CD14-positive monocyte (primary cell): ENCODE measurements at regions not wholly inside any gene's neighbourhood (a gene's known extent, or its start where the extent isn't known, plus 50 kb on each side); places are given as distances from the start of the nearest gene placed in this dataset.
"Not testable (repeated sequence)": the region's sequence is repeated elsewhere in the genome, so short reads cannot be mapped to it uniquely, and the experiment has no call there.

Source experiments
- DNase-seq, 3 donors: peaks; one replicate each; pipeline ENCODE4 v3.0.0-alpha.2; 2011 to 2022
- H2AFZ ChIP-seq: 2 replicates; pipeline ENCODE4 v1.6.0; 2012; ENCODE audit warnings: mild to moderate bottlenecking, low read depth, low read length, inconsistent platforms; ENCODE audit not compliant: insufficient read depth, poor library complexity, severe bottlenecking
- H3K27ac ChIP-seq, 2 donors: 1 replicate in 1 of 2; 2 replicates in 1 of 2; pipeline ENCODE4 v1.5.1; 2012 to 2013; ENCODE audit warnings: low read length in 2 of 2, control low read depth in 1 of 2, inconsistent platforms in 1 of 2, low read depth in 1 of 2, mild to moderate bottlenecking in 1 of 2
- H3K27me3 ChIP-seq, 2 donors: one replicate each; pipeline versions ENCODE4 v1.6.0 to v1.6.1; 2011 to 2013; ENCODE audit warnings: low read length in 2 of 2; ENCODE audit not compliant: control insufficient read depth in 2 of 2, insufficient read depth in 2 of 2
- H3K36me3 ChIP-seq, 2 donors: replicated peaks in 1 of 2; 1 replicate in 1 of 2; 2 replicates in 1 of 2; pipeline versions ENCODE4 v1.5.1 to v1.6.1; 2012 to 2013; ENCODE audit warnings: low read length in 2 of 2, control low read depth in 1 of 2, inconsistent platforms in 1 of 2, mild to moderate bottlenecking in 1 of 2; ENCODE audit not compliant: insufficient read depth in 2 of 2, control insufficient read depth in 1 of 2
- H3K4me1 ChIP-seq, 2 donors: 1 replicate in 1 of 2; 2 replicates in 1 of 2; pipeline versions ENCODE4 v1.5.1 to v1.6.1; 2012 to 2013; ENCODE audit warnings: low read length in 2 of 2, control low read depth in 1 of 2, inconsistent platforms in 1 of 2, mild to moderate bottlenecking in 1 of 2, moderate library complexity in 1 of 2; ENCODE audit not compliant: insufficient read depth in 2 of 2, control insufficient read depth in 1 of 2
- H3K4me2 ChIP-seq: replicated peaks from 2 replicates; pipeline ENCODE3; 2012; ENCODE audit warnings: low read length, moderate library complexity, mild to moderate bottlenecking; ENCODE audit not compliant: poor library complexity, severe bottlenecking; ENCODE audit errors: extremely low read depth
- H3K4me3 ChIP-seq, 3 experiments: fragments of 200-600 bp in 1 of 3; sonication (generic) in 1 of 3; replicated peaks in 1 of 3; 1 replicate in 2 of 3; 2 replicates in 1 of 3; pipeline ENCODE4 v1.5.1; 2011 to 2013; ENCODE audit warnings: low read length in 3 of 3, mild to moderate bottlenecking in 3 of 3, control low read depth in 2 of 3, low read depth in 2 of 3, inconsistent platforms in 1 of 3, moderate library complexity in 1 of 3
- H3K79me2 ChIP-seq: 2 replicates; pipeline ENCODE4 v1.6.0; 2012; ENCODE audit warnings: mild to moderate bottlenecking, control low read depth, inconsistent platforms, low read length, moderate library complexity; ENCODE audit not compliant: insufficient read depth
- H3K9ac ChIP-seq: 2 replicates; pipeline ENCODE4 v1.6.0; 2017; ENCODE audit warnings: low read length, mild to moderate bottlenecking; ENCODE audit not compliant: insufficient read depth, poor library complexity, severe bottlenecking
- H3K9me3 ChIP-seq, 2 donors: replicated peaks in 1 of 2; 1 replicate in 1 of 2; 2 replicates in 1 of 2; pipeline versions ENCODE4 v1.5.1 to v1.6.1; 2012 to 2013; ENCODE audit warnings: low read length in 2 of 2, control low read depth in 1 of 2; ENCODE audit not compliant: control insufficient read depth in 1 of 2, insufficient read depth in 1 of 2
- H4K20me1 ChIP-seq: 2 replicates; pipeline ENCODE4 v1.6.0; 2012; ENCODE audit warnings: mild to moderate bottlenecking, low read length, control low read depth, moderate library complexity; ENCODE audit not compliant: insufficient read depth
- H3K27ac Mint-ChIP-seq, 7 donors: one replicate each; pipeline ENCODE4 v1.8.0; 2020; ENCODE audit warnings: mild to moderate bottlenecking in 7 of 7, mixed read lengths in 7 of 7, moderate library complexity in 6 of 7, inconsistent platforms in 2 of 7
- H3K27me3 Mint-ChIP-seq, 3 donors: one replicate each; pipeline ENCODE4 v1.8.0; 2021 to 2022; ENCODE audit warnings: low read depth in 3 of 3, mild to moderate bottlenecking in 3 of 3, mixed read lengths in 3 of 3, moderate library complexity in 3 of 3, inconsistent platforms in 1 of 3
- H3K36me3 Mint-ChIP-seq, 2 donors: one replicate each; pipeline ENCODE4 v1.8.0; 2020; ENCODE audit warnings: mixed read lengths in 2 of 2, inconsistent platforms in 1 of 2, mild to moderate bottlenecking in 1 of 2
- H3K4me1 Mint-ChIP-seq: one replicate; pipeline ENCODE4 v1.8.0; 2020; ENCODE audit warnings: mild to moderate bottlenecking, mixed read lengths
- H3K4me3 Mint-ChIP-seq, 2 donors: one replicate each; pipeline ENCODE4 v1.8.0; 2020; ENCODE audit warnings: mild to moderate bottlenecking in 2 of 2, mixed read lengths in 2 of 2, moderate library complexity in 1 of 2
- H3K9me3 Mint-ChIP-seq, 7 donors: one replicate each; pipeline ENCODE4 v1.8.0; 2020 to 2022; ENCODE audit warnings: mixed read lengths in 7 of 7, mild to moderate bottlenecking in 6 of 7, moderate library complexity in 6 of 7, inconsistent platforms in 2 of 7
- WGBS: methylation state at CpG from one replicate; pipeline ENCODE4 v1.1.5; 2013; ENCODE audit warnings: missing lambda C conversion rate; ENCODE audit not compliant: insufficient coverage; 5-methylcytosine and 5-hydroxymethylcytosine counted together
- intact Hi-C, 2 donors: fragments of 100-400 bp; cut with micrococcal nuclease; formaldehyde crosslinking; loops; one replicate each; pipeline versions ENCODE4 v1.15.0 to v1.15.1; 2023
- TF ChIP-seq, protein P1 (sequence below): fragments of 200-600 bp; IDR thresholded peaks from one replicate; pipeline ENCODE4 v1.8.0; 2022; ENCODE audit warnings: antibody characterized with exemption, mild to moderate bottlenecking

GRCh38 chr2:52340171-52340570 is 1308.2 kb upstream of the NRXN1 start:
- no CpG with 5 or more reads among the region's 1 CpG for WGBS
- no peaks in the 10 kb centered on the region for H3K4me1 Mint-ChIP-seq
- no peak overlapping the region for H3K27ac Mint-ChIP-seq
- Histone ChIP-seq H4K20me1 (no peaks in the 10 kb centered on the region), H3K79me2 (no peaks in the 10 kb centered on the region), H2AFZ (no peak overlapping the region), H3K9ac (no peak overlapping the region), H3K4me2 (no peak overlapping the region), H3K36me3 (no peaks in the 10 kb centered on the region), H3K27me3 (no peaks in the 10 kb centered on the region), H3K4me3 (no peak overlapping the region), H3K27ac (no peak overlapping the region), H3K9me3 (no peaks in the 10 kb centered on the region), H3K4me1 (no peaks in the 10 kb centered on the region)
- TF ChIP-seq, protein P1, sequence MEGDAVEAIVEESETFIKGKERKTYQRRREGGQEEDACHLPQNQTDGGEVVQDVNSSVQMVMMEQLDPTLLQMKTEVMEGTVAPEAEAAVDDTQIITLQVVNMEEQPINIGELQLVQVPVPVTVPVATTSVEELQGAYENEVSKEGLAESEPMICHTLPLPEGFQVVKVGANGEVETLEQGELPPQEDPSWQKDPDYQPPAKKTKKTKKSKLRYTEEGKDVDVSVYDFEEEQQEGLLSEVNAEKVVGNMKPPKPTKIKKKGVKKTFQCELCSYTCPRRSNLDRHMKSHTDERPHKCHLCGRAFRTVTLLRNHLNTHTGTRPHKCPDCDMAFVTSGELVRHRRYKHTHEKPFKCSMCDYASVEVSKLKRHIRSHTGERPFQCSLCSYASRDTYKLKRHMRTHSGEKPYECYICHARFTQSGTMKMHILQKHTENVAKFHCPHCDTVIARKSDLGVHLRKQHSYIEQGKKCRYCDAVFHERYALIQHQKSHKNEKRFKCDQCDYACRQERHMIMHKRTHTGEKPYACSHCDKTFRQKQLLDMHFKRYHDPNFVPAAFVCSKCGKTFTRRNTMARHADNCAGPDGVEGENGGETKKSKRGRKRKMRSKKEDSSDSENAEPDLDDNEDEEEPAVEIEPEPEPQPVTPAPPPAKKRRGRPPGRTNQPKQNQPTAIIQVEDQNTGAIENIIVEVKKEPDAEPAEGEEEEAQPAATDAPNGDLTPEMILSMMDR, result no peak
- intact Hi-C loops, result no loop called here
- peaks cover 0 to 8% (median 3%) of the 10 kb centered on the region in 7 donors for H3K9me3 Mint-ChIP-seq
- no peaks in the 10 kb centered on the region for H3K36me3 Mint-ChIP-seq
- DNase-seq, result no peak
- H3K4me3 Mint-ChIP-seq, result no peak overlapping the region
- H3K27me3 Mint-ChIP-seq, result no peaks in the 10 kb centered on the region

DNA sequence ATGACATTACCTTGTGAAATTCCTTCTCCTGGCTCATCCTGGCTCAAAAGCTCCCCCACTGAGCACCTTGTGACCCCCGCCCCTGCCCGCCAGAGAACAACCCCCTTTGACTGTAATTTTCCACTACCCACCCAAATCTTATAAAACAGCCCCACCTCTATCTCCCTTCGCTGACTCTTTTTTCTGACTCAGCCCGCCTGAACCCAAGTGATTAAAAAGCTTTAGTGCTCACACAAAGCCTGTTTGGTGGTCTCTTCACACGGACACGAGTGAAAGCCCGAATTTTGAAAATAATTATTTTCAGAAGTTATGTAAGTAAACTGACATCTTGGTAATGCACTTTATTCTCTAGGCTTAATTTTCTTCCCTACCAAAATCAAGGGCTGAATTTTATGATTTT is 1305.9 kb upstream of the NRXN1 start:
- intact Hi-C loops, H3K9me3 ChIP-seq, H3K9ac ChIP-seq, H3K4me3 ChIP-seq, H4K20me1 ChIP-seq, H3K27me3 ChIP-seq, H3K36me3 ChIP-seq, H2AFZ ChIP-seq, H3K27me3 Mint-ChIP-seq, H3K4me1 ChIP-seq, H3K36me3 Mint-ChIP-seq, H3K4me2 ChIP-seq, H3K9me3 Mint-ChIP-seq, H3K79me2 ChIP-seq, H3K27ac Mint-ChIP-seq, DNase-seq, H3K4me3 Mint-ChIP-seq, H3K27ac ChIP-seq, H3K4me1 Mint-ChIP-seq: not testable (repeated sequence)
- WGBS, result 100% methylated on average over 3 of the region's 7 CpGs
